ENCODE measurements at regions not wholly inside any gene's neighbourhood (a gene's known extent, or its start where the extent isn't known, plus 50 kb on each side); places are given as distances from the start of the nearest gene placed in this dataset.

DNA sequence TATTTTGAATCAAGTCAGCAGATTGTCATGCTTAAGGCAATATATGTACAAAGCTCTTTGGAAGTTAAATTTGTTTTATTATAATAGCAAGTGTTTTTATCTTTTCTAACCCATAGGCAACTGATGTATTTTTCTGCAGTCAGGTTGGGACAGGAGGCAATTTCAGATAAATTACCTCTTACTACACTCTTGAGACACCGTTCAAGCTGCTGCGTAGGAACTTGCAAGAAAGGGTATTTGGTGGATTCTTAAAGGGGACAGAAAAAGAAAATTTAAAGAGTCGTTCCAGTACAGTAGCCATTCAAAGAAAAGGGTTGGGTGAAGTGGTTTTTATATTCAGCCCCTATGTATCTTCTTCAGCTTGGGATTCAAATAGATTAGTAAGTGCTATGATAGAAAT, 112.4 kb upstream of the APC start:
- H3K27ac ChIP-seq = no peak overlapping the region
- TF ChIP-seq, protein P1, sequence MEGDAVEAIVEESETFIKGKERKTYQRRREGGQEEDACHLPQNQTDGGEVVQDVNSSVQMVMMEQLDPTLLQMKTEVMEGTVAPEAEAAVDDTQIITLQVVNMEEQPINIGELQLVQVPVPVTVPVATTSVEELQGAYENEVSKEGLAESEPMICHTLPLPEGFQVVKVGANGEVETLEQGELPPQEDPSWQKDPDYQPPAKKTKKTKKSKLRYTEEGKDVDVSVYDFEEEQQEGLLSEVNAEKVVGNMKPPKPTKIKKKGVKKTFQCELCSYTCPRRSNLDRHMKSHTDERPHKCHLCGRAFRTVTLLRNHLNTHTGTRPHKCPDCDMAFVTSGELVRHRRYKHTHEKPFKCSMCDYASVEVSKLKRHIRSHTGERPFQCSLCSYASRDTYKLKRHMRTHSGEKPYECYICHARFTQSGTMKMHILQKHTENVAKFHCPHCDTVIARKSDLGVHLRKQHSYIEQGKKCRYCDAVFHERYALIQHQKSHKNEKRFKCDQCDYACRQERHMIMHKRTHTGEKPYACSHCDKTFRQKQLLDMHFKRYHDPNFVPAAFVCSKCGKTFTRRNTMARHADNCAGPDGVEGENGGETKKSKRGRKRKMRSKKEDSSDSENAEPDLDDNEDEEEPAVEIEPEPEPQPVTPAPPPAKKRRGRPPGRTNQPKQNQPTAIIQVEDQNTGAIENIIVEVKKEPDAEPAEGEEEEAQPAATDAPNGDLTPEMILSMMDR (conservative IDR thresholded peaks at IDR 0.05) = no peak

DNA sequence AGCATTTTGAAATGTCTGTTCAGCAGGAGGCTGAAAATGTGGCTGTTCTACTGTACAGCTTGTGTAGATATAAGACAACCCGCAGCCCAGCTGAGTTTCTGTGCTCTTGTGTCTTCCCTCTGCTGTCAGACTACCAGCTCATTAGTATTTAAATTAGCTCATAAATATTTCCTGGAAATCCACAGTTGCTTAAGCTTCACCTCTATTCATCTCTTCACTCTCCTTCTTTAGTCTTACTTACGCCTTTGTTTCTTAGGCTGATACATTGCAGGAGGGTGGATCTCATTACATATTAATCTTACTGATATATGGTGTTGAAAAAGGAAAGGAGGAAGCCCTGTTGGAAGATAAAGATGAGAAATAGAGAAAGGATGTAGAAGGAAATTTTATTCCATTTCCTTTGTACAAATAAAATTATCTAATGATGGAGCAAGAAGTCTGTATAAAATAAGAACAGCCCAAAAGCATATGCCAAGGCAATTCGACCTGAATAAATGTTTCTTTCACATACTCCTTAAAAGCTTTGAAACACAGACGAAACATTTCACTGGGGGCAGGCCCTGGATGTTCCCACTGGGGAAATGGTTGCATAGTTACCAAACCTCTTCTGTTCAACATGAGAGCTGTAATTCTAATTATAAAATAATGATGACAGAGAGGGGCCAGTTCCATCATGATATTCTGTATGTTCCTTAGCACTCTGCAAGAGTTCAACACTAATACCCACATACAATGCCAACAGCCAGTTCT, 111.8 kb upstream of the APC start:
- TF ChIP-seq, protein P1 (conservative IDR thresholded peaks at IDR 0.05) = no peak
- no peak overlapping the region for H3K27ac ChIP-seq

DNA sequence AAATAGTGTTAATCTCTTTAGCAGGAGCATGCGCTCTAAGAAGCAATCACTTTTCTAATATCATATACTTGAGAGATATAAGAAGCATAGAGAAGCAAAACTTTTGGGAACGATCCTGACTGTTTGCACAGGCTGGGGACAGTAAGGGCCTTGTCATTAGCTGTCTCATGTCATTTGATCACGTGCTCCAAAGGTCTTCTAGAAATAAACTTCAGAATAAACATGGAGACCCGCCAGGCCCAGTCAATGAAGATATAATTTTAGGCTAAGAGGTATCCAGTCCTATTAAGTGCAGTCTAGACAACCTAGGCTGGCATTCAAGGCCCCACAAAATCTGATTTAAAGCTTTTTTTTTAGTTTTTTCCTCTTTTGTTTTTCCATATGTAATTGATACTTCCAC, 111.0 kb upstream of the APC start:
- TF ChIP-seq, protein P1 (conservative IDR thresholded peaks at IDR 0.05) = no peak
- H3K27ac ChIP-seq = no peak overlapping the region

DNA sequence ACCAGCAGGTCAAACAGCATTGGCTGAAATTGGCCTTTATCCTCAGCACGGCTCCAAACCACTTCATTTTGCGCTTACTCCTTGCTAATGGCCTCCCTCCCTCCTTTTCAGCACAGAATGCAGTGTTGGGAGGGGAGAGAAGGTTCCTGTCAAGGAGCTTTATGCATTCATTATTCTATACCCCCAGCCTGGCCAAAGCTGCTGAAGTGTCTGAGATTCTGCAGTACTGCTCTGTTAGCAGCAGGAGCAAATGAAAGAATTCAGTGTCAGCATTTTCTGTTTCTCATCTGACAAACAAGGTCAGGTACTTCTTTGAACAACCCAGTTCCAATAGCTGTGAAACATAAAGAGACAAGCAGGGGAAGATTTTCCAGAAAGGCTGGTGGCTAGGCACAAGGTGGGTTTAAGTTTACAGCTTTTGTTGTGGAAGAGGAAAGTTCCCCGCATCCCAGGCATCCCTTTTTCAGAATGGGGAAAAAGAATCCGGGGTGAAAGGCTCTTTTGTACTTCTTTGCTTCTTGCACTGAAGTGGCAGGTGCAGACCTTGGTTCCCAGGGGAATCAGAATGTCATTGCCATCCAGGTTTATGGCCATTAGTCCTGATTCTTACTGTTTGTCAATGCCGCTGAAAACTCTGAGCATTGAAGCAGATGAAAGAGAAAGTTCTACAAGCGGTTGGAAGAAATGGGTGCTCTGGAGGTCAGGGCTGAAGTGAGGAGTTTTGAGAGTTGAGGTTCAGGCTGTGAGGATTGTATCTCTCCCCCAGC, 109.3 kb upstream of the APC start:
- no peak overlapping the region for H3K27ac ChIP-seq

DNA sequence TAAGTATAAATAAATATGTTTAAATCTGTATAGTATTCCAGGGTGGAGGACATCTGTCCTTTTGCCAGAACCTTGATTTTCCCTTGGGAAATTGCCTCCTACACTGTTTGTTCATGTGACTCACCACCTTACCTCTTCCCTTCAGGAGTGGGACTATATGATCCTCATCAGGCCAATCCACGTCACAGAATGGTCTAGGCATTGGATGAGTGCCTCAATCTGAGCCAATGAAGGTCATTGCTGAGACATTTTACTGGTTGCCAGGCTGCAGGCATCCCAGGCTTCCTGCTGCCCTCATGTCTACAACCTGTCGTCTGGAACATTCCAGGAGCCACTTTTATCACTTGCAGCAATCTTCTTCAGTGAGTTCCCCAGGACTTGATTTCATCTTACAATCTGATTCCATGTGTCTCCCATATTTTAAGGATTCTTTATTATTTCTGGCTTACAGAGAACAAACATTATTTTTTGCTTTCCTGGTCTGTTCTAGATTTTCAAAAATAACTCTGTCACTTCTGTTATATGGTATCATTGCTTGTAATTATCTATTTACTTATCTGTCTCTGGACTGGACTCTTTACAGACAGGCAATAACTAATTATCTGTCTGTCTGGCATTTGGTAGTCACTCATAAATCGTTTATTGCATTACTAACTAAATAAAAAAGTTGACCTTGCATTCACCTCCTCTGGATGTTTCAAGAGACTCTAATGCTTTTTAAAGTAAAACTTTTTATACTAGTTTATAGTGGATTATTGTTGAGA, 107.3 kb upstream of the APC start:
- TF ChIP-seq, protein P1 (conservative IDR thresholded peaks at IDR 0.05) = no peak
- peak overlapping the region; percentile 31 for H3K27ac ChIP-seq

More for the DNA sequence above, 109.3 kb upstream of the APC start:
- TF ChIP-seq, protein P1 (conservative IDR thresholded peaks at IDR 0.05) = no peak

DNA sequence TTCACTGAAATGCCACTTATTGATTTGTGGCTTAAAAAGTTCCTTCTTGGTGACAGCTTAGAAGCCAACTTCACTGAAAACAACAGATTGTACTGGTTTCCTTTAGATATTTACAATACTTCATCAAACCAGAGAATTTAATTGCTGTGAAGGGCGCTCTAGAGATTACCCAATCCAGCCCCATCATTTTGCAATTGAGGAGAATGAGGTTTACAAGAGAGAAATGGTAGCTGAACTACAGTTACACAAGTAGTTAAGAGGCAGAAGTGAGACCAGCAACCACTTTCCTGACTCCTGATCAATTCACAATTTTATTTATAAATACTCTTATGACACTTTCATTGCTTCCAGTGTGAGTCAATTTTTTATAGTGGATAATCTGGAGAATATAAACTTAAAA, 103.5 kb upstream of the APC start:
- no peak overlapping the region for H3K27ac ChIP-seq
- TF ChIP-seq, protein P1 (conservative IDR thresholded peaks at IDR 0.05) = no peak

DNA sequence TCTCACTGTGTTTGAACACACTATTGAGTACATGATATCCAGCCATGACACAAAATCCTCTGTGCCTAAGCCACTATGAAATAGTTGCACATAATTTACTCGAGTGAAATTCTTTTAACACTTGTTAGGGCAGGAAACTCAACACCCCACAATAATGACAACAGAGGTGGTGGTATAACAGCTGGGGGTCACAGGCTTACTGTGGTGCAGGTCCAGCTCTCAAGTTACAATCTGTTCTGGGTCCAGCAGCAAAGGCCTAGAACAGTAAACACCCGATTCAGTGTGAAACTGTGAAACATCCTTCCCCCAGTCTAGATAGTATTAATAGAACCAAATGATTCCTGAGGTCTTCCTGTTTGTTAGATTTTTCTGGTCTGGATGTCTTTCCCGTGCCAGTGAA, 102.9 kb upstream of the APC start:
- TF ChIP-seq, protein P1 (conservative IDR thresholded peaks at IDR 0.05) = no peak
- no peak overlapping the region for H3K27ac ChIP-seq
